ENCODE measurements at regions not wholly inside any gene's neighbourhood (a gene's known extent, or its start where the extent isn't known, plus 50 kb on each side); places are given as distances from the start of the nearest gene placed in this dataset.

GRCh38 chrX:25878806-25879205 is 259.3 kb upstream of the MAGEB18 start:
- TF ChIP-seq EZH2 (IDR thresholded peaks at IDR 0.05; ENCODE audit: insufficient read depth, poor library complexity, severe bottlenecking), result no peak
- TF ChIP-seq EZH2phosphoT487 (IDR thresholded peaks at IDR 0.05; ENCODE audit: insufficient read depth, low read depth), result no peak
